HepG2 (cell line): ENCODE measurements at regions not wholly inside any gene's neighbourhood (a gene's known extent, or its start where the extent isn't known, plus 50 kb on each side); places are given as distances from the start of the nearest gene placed in this dataset.

Experiments
- ATAC-seq: fragments of 200-7000 bp; cut with Tn5 transposase; 3 replicates; pipeline ENCODE4 v1.9.1; 2020; ENCODE audit warnings: mild to moderate bottlenecking, moderate library complexity
- BruUV-seq: library from RNA; stranded (reverse); fragments of 400-500 nt; replicated peaks from 2 replicates; lab custom pipeline; 2021; lab: Mats Ljungman, UMichigan
- CTCF ChIA-PET: fragments of 300-600 bp; formaldehyde crosslinking; extraction: SDS; loops from one replicate; lab custom pipeline; 2021; ENCODE audit warnings: low total read pairs, inconsistent platforms, low intra/inter-chr PET ratio; lab: Yijun Ruan, JAX
- POLR2A ChIA-PET: fragments of 350-600 bp; sonication (Branson Sonifier 250); formaldehyde crosslinking; loops from one replicate; lab custom pipeline; 2020; ENCODE audit warnings: antibody characterized with exemption, inconsistent platforms; lab: Yijun Ruan, JAX
- DNase-seq: peaks from one replicate; pipeline ENCODE4 v3.0.0-alpha.2; 2015; ENCODE audit warnings: low spot score
- FAIRE-seq: peaks from 3 replicates; lab custom pipeline; 2011; peaks lifted over from hg19 to GRCh38; lab: Jason Lieb, UNC
- H2AFZ ChIP-seq: one replicate; pipeline ENCODE4 v1.6.1; 2011; ENCODE audit warnings: low read length, inconsistent platforms
- H3K27ac ChIP-seq: fragments of 300-600 bp; 3 replicates; pipeline ENCODE4 v1.8.0; 2011; ENCODE audit warnings: mixed run types, mild to moderate bottlenecking, mixed read lengths, low read length, inconsistent platforms; ENCODE audit not compliant: insufficient read depth; ENCODE audit errors: extremely low read length
- H3K27me3 ChIP-seq, 2 experiments: fragments of 200-600 bp in 1 of 2; 2 replicates in 1 of 2; 3 replicates in 1 of 2; pipeline versions ENCODE4 v1.6.0 to v1.8.0; 2011; ENCODE audit warnings: low read length in 2 of 2, mild to moderate bottlenecking in 2 of 2, moderate library complexity in 2 of 2, inconsistent platforms in 1 of 2; ENCODE audit not compliant: insufficient read depth in 2 of 2, control insufficient read depth in 1 of 2
- H3K36me3 ChIP-seq, 2 experiments: fragments of 200-600 bp in 1 of 2; replicated peaks in 1 of 2; 2 replicates in 1 of 2; 3 replicates in 1 of 2; pipeline versions ENCODE4 v1.5.1 to v1.8.0; 2011; ENCODE audit warnings: low read length in 2 of 2, inconsistent platforms in 1 of 2; ENCODE audit not compliant: insufficient read depth in 2 of 2, control insufficient read depth in 1 of 2
- H3K4me1 ChIP-seq: 2 replicates; pipeline ENCODE4 v1.5.1; 2012; ENCODE audit warnings: low read length, inconsistent platforms; ENCODE audit not compliant: insufficient read depth
- H3K4me2 ChIP-seq: 2 replicates; pipeline ENCODE4 v1.6.0; 2011; ENCODE audit warnings: low read depth, low read length, inconsistent platforms
- H3K4me3 ChIP-seq, 3 experiments: fragments of 200-600 bp in 1 of 3; sonication (generic), shearing (Covaris generic) in 1 of 3; replicated peaks in 1 of 3; 2 replicates each; pipeline ENCODE4 v1.5.1; 2011 to 2016; ENCODE audit warnings: low read length in 3 of 3, inconsistent platforms in 2 of 3, low read depth in 2 of 3, mild to moderate bottlenecking in 2 of 3, control low read depth in 1 of 3, mixed read lengths in 1 of 3; ENCODE audit not compliant: insufficient read depth in 1 of 3
- H3K79me2 ChIP-seq: one replicate; pipeline ENCODE4 v1.6.1; 2011; ENCODE audit warnings: low read length, inconsistent platforms; ENCODE audit not compliant: insufficient read depth
- H3K9ac ChIP-seq: 2 replicates; pipeline ENCODE4 v1.6.0; 2011; ENCODE audit warnings: mild to moderate bottlenecking, low read depth, low read length, inconsistent platforms; ENCODE audit not compliant: insufficient read depth
- H3K9me3 ChIP-seq: 2 replicates; pipeline ENCODE4 v1.5.1; 2012; ENCODE audit warnings: mild to moderate bottlenecking, low read length
- H4K20me1 ChIP-seq: 2 replicates; pipeline ENCODE4 v1.6.0; 2011; ENCODE audit warnings: inconsistent platforms, mild to moderate bottlenecking, low read length, moderate library complexity; ENCODE audit not compliant: insufficient read depth
- ATF4 ChIP-seq, 2 experiments: fragments of 450-650 bp in 1 of 2; sonication (generic) in 1 of 2; formaldehyde crosslinking; IDR thresholded peaks; 2 replicates each; pipeline versions ENCODE4 v1.5.0 to v1.8.0; 2020 to 2022; ENCODE audit warnings: mild to moderate bottlenecking in 1 of 2, missing genetic modification reagents in 1 of 2
- CSRNP2 ChIP-seq: sonication (generic); formaldehyde crosslinking; conservative IDR thresholded peaks from 2 replicates; pipeline ENCODE4 v1.8.0; 2022; ENCODE audit warnings: low read depth, missing genetic modification reagents
- PAX8 ChIP-seq: sonication (generic); formaldehyde crosslinking; IDR thresholded peaks from 2 replicates; pipeline ENCODE4 v1.8.0; 2022; ENCODE audit warnings: mild to moderate bottlenecking, missing genetic modification reagents, borderline replicate concordance
- WGBS: methylation state at CpG from one replicate; pipeline ENCODE4 v1.1.6; 2017; ENCODE audit warnings: low lambda C conversion rate; 5-methylcytosine and 5-hydroxymethylcytosine counted together
- in situ Hi-C: cut with HindIII; loops from 2 replicates; pipeline ENCODE4 v1.10.0; 2017; ENCODE audit warnings: low pct_unique_long_range_greater_than_20kb; ENCODE audit not compliant: extremely low pct_ligation_motif_present
- intact Hi-C: fragments of 100-400 bp; cut with micrococcal nuclease; formaldehyde crosslinking; loops from one replicate; pipeline ENCODE4 v1.10.0; 2022; ENCODE audit not compliant: unreplicated experiment

GRCh38 chr14:54175298-54175942 is 218.8 kb upstream of the BMP4 start (continued):
- TF ChIP-seq ATF4 (CRISPR knock-in tag; IDR thresholded peaks at IDR 0.05), result no peak

- Histone ChIP-seq H3K9ac (no peak overlapping the region), H3K27me3 (no peaks in the 10 kb centered on the region), H3K36me3 (no peaks in the 10 kb centered on the region), H3K4me3 (no peak overlapping the region), H3K4me2 (no peak overlapping the region), H3K4me1 (peaks cover 66% of the 10 kb centered on the region), H4K20me1 (no peaks in the 10 kb centered on the region), H3K79me2 (no peaks in the 10 kb centered on the region), H3K9me3 (no peaks in the 10 kb centered on the region), H2AFZ (no peak overlapping the region), H3K27ac (no peak overlapping the region)
- no peak for ATAC-seq
- ChIA-PET CTCF (no interaction called here), POLR2A (interaction anchor here (1.3 to 1.5 kb wide), 2 partner anchors 10 to 221 kb away, joined by 3 to 6 read pairs; partner anchors contain the start of gene BMP4)
- intact Hi-C loops (loop anchor here (5.0 kb wide), 1 partner anchor 565 kb away; no protein-coding TSS in a partner anchor), in situ Hi-C loops (loop anchor here (5.0 kb wide), 1 partner anchor 220 kb away; the partner anchor contains the start of gene BMP4)
- 97% methylated on average over 3 of the region's 3 CpGs for WGBS
- DNase-seq, result no peak
- TF ChIP-seq CSRNP2 (CRISPR knock-in tag) (no peak), PAX8 (CRISPR knock-in tag) (no peak)
- BruUV-seq, result no TSS peak
- no peak for FAIRE-seq
Observed at GRCh38 chr14:54177019-54177418, 219.8 kb upstream of the CDKN3 start.
